ENCODE measurements at regions not wholly inside any gene's neighbourhood (a gene's known extent, or its start where the extent isn't known, plus 50 kb on each side); places are given as distances from the start of the nearest gene placed in this dataset.

DNA sequence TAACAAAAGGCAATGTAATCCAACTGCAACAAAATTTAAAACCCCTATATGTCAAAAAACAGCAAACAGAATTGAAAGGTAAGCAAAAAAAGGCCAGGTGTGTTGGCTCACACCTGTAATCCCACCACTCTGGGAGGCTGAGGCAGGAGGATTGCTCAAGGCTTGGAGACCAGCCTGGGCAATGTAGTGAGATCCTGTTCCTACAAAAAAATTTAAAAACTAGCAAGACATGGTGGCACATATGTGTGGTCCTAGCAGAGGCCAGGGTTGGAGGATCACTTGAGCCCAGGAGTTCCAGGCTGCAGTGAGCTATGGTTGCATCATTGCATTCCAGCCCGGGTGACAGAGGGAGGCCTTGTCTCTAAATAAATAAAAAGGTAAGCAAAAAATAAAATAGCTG lies 212.1 kb upstream of the KLF14 start:
- FAIRE-seq = no peak
- no peak for TF ChIP-seq POLR2A (IDR thresholded peaks at IDR 0.05; ENCODE audit: low read depth, low read length)
- no peak for TF ChIP-seq POLR2AphosphoS5 (IDR thresholded peaks at IDR 0.05; ENCODE audit: low read depth, low read length)

DNA sequence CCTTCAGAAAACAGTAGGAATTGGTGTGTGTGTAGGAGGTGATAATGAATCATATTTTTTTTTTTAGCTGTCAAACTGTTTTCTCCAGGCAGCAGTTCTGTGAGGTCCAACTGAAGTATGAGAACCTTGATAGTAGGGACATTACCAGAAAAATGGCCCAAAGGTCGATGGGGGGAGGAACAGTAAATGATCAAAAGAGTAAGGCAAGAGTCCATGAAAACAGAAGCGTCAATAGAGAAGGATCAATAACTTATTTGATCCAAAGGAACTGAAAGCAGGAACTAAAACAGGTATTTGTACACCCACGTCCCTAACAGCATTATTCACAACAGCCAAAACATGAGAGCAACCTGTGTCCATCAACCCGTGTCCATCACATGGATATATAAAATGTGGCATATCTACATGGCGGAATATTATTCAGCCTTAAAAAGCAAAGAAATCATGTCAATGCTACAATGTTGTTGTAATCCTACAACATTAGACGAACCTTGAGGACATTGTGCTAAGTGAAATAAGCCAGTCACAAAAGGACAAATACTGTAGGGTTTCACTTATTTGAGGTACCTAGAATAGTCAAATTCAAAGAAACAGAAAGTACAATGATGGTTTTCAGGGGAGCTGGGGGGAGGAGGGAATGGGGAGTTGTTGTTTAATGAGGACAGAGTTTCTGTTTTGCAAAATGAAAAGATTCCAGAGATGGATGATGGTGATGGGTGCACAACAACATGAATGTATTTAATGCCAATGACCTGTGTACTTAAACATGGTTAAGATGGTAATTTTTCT lies 214.0 kb upstream of the KLF14 start:
- FAIRE-seq = peak; percentile 85
- TF ChIP-seq POLR2A (IDR thresholded peaks at IDR 0.05; ENCODE audit: low read depth, low read length) = peak; percentile 80
- peak; percentile 66 for TF ChIP-seq SPI1 (IDR thresholded peaks at IDR 0.05; ENCODE audit: low read depth, low read length)
- TF ChIP-seq POLR2AphosphoS5 (IDR thresholded peaks at IDR 0.05; ENCODE audit: low read depth, low read length) = peak; percentile 83
- no peak for TF ChIP-seq PAX5 (IDR thresholded peaks at IDR 0.05; ENCODE audit: insufficient read depth, low read length, severe bottlenecking)
- 0 out of 2 replicates have a peak, but pooled peaks have one; percentile 26 for TF ChIP-seq POU2F2 (IDR thresholded peaks at IDR 0.05; ENCODE audit: low read depth, low read length)
- TF ChIP-seq TAF1 (IDR thresholded peaks at IDR 0.05; ENCODE audit: low read depth, low read length) = no peak
- no peak for DNase-seq (ENCODE audit: insufficient read length, low spot score)

More for the DNA sequence above, 212.1 kb upstream of the KLF14 start:
- DNase-seq (ENCODE audit: insufficient read length, low spot score) = no peak

DNA sequence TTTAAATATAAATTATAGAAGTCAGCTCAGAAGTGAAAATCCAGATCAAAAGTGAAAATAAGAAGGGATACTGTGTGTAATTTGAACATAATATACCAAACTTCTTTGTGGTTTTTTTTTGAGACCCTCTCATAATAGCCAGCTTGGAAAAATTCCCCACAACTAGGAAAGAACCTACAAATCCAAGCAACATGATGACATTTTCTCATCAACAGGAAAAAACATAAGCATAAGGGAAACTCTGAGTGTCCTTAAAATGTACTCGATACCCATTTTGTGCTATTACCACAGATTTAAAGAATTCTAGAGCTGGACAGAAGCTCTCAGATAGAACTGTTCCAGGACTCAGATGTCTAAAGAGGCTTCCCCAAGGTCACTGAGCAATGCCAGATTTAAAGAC lies 214.8 kb upstream of the KLF14 start:
- TF ChIP-seq SPI1 (IDR thresholded peaks at IDR 0.05; ENCODE audit: low read depth, low read length) = no peak
- TF ChIP-seq POLR2A (IDR thresholded peaks at IDR 0.05; ENCODE audit: low read depth, low read length) = peak; percentile 61
- TF ChIP-seq PAX5 (IDR thresholded peaks at IDR 0.05; ENCODE audit: insufficient read depth, low read length, severe bottlenecking) = no peak
- TF ChIP-seq POLR2AphosphoS5 (IDR thresholded peaks at IDR 0.05; ENCODE audit: low read depth, low read length) = peak; percentile 59
- no peak for TF ChIP-seq TAF1 (IDR thresholded peaks at IDR 0.05; ENCODE audit: low read depth, low read length)

DNA sequence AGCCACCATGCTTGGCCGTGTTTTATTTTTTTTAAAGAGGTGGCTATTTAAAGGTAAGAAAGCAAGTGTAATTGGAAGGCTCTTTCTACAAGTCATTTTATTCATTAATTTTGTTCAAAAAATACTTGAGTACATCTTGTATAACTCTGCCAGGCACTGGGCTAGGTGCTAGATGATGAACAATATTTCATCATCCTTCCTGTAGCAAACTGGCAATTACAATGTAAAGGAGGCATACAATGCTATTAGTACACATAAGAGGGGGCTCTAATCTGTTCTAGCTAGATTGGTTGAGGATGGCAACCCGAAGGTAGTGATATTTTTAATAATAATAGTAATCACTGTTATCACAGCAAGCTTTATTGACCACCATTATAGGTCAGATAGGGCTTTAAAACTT lies 215.5 kb upstream of the KLF14 start:
- FAIRE-seq = no peak
- TF ChIP-seq POU2F2 (IDR thresholded peaks at IDR 0.05; ENCODE audit: low read depth, low read length) = no peak
- no peak for TF ChIP-seq TAF1 (IDR thresholded peaks at IDR 0.05; ENCODE audit: low read depth, low read length)
- DNase-seq (ENCODE audit: insufficient read length, low spot score) = no peak

More for the DNA sequence above, 214.8 kb upstream of the KLF14 start:
- no peak for DNase-seq (ENCODE audit: insufficient read length, low spot score)
- no peak for FAIRE-seq

DNA sequence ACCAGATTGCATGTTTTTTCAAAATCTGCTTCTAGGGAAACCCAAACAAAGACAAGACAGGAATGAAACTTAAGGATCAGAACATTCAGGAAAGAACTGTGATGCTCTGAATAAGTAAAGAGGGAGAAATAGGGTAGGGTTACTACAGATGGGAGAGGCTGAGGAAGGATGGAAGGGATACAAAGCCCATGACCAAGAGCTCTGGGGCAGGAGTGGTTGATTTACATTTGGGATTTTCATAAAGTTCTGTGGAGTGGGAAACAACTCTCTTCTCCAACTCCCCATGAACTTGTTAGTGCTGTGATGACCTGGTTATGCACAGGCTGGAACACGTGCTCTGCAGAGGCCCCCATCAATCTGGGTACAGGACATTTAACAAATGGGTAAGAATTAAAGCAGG lies 216.0 kb upstream of the KLF14 start:
- FAIRE-seq (no peak), DNase-seq (ENCODE audit: insufficient read length, low spot score) (no peak)
- TF ChIP-seq PAX5 (IDR thresholded peaks at IDR 0.05; ENCODE audit: insufficient read depth, low read length, severe bottlenecking) (no peak), POLR2A (IDR thresholded peaks at IDR 0.05; ENCODE audit: low read depth, low read length) (peak; percentile 64; the same call in 1 of the 2 replicates)

DNA sequence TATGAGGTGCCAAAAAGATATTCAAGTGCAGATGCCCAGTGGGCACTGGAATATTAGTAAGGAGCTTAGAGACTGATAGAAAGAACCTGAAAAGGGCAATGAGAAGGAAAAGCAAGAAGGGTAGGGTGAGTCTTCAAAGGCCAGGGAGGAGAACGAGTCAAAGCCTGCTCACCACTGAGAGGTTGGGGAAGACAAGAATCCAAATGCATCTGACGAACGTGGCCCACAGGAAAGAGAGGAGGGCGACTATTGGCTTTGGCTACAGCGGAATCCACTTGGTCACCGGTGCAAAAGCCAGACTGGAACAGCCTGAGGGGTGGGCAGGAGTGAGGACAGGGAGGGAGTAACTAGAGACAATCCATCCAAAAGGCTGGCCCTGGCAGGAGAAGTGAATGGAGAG lies 216.7 kb upstream of the KLF14 start:
- FAIRE-seq = no peak
- no peak for DNase-seq (ENCODE audit: insufficient read length, low spot score)
- peak; percentile 61 for TF ChIP-seq POU2F2 (IDR thresholded peaks at IDR 0.05; ENCODE audit: low read depth, low read length)
- TF ChIP-seq TAF1 (IDR thresholded peaks at IDR 0.05; ENCODE audit: low read depth, low read length) = no peak
- TF ChIP-seq POLR2AphosphoS5 (IDR thresholded peaks at IDR 0.05; ENCODE audit: low read depth, low read length) = no peak

DNA sequence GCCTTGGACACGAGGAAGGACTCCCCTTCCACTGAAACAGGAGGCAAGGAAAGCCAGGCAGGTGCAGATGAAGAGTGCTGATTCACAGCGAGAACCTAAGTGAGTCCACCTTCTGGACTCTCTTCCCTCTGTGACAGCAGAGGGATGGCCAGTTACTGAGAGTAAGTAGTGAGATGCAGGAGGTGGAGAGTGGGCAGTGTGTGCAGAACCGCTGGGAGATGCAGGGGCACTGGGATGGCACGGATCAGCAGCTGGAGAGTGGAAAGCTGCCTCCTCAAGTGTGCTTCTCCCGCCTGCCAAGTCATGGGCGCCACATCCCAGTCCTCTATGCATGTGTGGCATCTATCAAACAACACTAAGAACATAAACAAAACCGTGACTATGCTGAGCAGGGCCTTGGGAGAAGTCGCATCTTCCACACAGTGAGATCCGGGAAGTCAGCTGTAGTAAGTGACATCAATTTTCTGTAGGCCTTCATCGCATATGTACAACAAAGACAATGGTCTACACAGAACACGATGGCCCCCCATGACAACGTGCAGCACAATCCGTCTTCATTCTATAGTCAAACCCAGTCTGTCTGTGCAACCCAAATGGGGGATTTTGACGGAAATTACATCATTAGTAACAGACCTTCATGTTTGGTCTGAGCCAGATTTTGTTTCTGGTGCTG lies 217.4 kb upstream of the KLF14 start:
- DNase-seq (ENCODE audit: insufficient read length, low spot score) = no peak
- FAIRE-seq = peak; percentile 16
- TF ChIP-seq POLR2AphosphoS5 (IDR thresholded peaks at IDR 0.05; ENCODE audit: low read depth, low read length) = peak; percentile 78
- peak; percentile 78 for TF ChIP-seq POLR2A (IDR thresholded peaks at IDR 0.05; ENCODE audit: low read depth, low read length)
- no peak for TF ChIP-seq POU2F2 (IDR thresholded peaks at IDR 0.05; ENCODE audit: low read depth, low read length)

DNA sequence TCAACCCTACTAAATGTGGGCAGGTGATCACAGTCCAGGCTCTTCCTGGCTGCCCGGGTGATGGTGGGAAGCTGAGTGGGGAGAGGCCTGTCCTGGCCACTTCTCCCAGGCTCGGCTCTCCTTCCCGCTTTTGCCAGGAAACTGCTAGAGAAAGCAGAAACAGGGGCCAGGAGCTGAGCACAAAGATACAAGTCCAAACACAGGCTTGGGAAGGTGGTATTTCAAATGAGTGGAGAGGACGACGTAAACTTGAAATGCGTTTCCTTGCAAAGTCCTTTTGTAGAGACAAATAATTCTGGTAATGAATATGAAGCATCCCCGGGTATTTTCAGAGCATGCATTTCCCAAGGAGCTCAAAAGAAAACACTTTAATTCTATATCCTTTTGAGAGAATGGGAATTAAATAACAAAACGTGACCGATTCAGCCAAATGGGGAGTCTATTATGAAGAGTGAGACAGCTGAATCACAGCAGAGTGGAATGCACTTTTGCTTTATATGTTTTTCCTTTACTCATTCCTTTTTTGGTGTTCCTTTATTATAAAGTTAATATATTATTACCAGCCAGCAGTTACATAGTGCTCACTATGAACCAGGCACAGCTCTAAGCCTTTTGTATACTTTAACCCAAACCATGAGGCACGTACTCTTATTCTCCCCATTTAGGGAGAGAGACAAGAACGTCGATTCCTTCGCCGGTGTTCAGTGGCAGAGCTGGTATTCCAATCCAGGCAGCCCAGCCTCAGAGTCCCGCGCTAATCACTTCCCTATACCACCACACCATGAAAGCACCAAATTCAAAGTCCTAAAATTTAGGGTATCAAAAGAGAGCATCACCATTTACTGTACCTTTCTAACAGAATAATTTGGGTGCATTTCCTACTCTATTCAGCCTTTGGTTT lies 218.2 kb upstream of the KLF14 start:
- no peak for TF ChIP-seq PAX5 (IDR thresholded peaks at IDR 0.05; ENCODE audit: insufficient read depth, low read length, severe bottlenecking)
- 0 out of 2 replicates have a peak, but pooled peaks have one; percentile 9 for TF ChIP-seq POLR2A (IDR thresholded peaks at IDR 0.05; ENCODE audit: low read depth, low read length)
- DNase-seq (ENCODE audit: insufficient read length, low spot score) = no peak
- no peak for FAIRE-seq

DNA sequence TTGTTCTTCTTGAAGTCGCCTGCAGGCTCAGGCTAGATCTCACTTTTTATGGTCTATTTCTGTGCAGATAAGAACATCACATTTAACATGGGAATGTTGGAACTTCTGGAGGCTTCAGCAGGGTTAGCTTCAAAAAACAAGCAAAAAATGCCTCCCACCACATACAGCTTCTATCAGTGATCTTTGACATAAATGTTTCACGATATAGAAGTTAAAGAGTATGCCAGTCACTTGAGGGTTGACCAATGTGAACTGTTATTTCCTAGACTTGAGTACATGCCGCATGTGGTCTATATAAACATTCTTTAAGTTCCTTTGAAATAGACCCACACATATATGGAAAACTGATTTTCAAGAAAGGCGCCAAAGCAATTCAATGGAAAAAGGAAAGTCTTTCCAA lies 219.2 kb upstream of the KLF14 start:
- DNase-seq (ENCODE audit: insufficient read length, low spot score) = no peak
- no peak for FAIRE-seq
- TF ChIP-seq POLR2A (IDR thresholded peaks at IDR 0.05; ENCODE audit: low read depth, low read length) (no peak), TAF1 (IDR thresholded peaks at IDR 0.05; ENCODE audit: low read depth, low read length) (no peak), SPI1 (IDR thresholded peaks at IDR 0.05; ENCODE audit: low read depth, low read length) (no peak), POU2F2 (IDR thresholded peaks at IDR 0.05; ENCODE audit: low read depth, low read length) (no peak), PAX5 (IDR thresholded peaks at IDR 0.05; ENCODE audit: insufficient read depth, low read length, severe bottlenecking) (no peak), POLR2AphosphoS5 (IDR thresholded peaks at IDR 0.05; ENCODE audit: low read depth, low read length) (no peak)

DNA sequence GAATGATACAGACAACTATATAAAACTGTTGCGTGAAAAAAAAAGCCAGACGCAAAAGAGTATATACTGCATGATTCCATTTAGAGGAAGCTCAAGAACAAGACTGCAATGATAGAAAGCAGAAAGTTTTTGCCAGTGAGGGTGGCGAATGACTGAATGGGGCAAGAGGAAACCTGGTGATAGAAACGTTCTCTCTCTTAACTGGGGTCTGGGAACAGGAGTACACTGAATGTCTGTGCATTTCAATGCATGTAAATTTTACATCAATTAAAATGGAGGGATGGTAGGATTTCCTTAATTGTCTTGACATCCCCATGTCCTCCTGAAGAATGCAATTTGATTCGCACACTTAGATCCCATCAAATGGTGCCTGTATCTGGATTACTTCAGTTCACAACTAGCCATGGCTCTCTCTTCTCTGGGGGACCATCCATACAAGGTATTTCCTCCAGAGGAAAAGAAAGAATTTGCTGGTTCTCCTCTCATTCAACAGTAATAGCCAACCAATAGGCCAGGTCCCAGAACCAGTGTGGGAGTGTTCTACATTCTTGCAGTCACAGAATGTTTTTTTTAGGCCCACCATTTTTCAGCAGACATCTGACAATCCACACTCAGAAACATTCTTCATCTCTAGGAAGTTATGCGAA lies 221.0 kb upstream of the KLF14 start:
- peak; percentile 55; the same call in 1 of the 2 replicates for TF ChIP-seq POLR2A (IDR thresholded peaks at IDR 0.05; ENCODE audit: low read depth, low read length)
- TF ChIP-seq TAF1 (IDR thresholded peaks at IDR 0.05; ENCODE audit: low read depth, low read length) = no peak
- no peak for TF ChIP-seq SPI1 (IDR thresholded peaks at IDR 0.05; ENCODE audit: low read depth, low read length)
- TF ChIP-seq PAX5 (IDR thresholded peaks at IDR 0.05; ENCODE audit: insufficient read depth, low read length, severe bottlenecking) = no peak
- TF ChIP-seq POLR2AphosphoS5 (IDR thresholded peaks at IDR 0.05; ENCODE audit: low read depth, low read length) = peak; percentile 72; the same call in 1 of the 2 replicates
- TF ChIP-seq POU2F2 (IDR thresholded peaks at IDR 0.05; ENCODE audit: low read depth, low read length) = no peak
- FAIRE-seq = no peak
- no peak for DNase-seq (ENCODE audit: insufficient read length, low spot score)
